ENCODE measurements at regions not wholly inside any gene's neighbourhood (a gene's known extent, or its start where the extent isn't known, plus 50 kb on each side); places are given as distances from the start of the nearest gene placed in this dataset.

- no peak for DNase-seq (ENCODE audit: low spot score)
- intact Hi-C loops (cut with DNase I): no loop called here
These were observed 116.8 kb upstream of the MEIS1 start for GRCh38 chr2:66318009-66318561.

DNA sequence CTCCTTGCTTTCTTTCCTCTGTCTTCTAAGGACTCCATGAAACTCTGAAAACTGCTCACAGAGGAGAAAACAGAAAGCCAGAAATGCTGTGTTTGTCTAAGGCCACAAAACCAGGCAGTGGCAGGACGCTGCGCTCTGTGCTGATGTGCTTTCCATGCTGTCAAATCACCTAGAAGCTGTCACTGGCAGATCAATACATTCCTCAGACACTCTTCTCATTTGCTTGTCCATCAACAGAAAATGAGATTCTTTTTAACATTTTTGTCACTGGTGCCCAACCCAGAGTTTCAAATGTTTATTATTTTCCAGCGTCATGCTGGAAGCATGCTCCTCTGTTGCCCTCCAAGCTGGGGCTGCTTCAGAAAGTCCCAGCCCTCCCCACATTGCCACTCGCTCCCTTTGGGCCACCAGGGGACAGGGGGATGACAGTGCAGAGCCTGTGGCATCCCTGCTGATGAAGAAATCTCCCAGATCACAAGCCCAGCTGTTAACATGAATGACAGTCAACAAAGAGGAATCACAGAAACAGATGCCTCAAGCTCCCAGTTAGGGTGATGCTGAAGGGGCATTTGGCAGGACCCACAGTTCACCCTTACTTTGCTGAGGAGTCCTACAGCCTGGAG, 117.5 kb upstream of the MEIS1 start:
- DNase-seq (ENCODE audit: low spot score): no peak
- intact Hi-C loops (cut with DNase I): no loop called here

DNA sequence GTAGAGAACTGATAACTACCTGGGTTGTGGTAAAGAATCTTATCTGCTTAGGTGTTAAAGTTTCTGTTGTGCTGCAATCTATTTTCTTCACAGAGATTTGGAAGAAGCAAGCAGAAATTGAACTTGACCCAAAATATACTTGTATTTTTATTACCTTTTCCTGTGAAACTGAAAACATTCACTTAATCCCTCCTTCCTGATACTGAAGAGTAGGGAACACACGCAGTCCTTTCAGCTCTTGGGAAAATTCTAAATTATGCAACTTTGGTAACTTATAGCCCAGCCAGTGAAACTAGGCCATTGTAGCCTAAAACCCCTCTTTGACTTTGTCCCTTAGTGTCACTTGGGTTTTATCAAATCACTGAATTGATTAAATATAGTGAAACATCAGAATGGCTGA, 128.4 kb upstream of the MEIS1 start:
- intact Hi-C loops (cut with DNase I): no loop called here
- DNase-seq (ENCODE audit: low spot score): no peak

DNA sequence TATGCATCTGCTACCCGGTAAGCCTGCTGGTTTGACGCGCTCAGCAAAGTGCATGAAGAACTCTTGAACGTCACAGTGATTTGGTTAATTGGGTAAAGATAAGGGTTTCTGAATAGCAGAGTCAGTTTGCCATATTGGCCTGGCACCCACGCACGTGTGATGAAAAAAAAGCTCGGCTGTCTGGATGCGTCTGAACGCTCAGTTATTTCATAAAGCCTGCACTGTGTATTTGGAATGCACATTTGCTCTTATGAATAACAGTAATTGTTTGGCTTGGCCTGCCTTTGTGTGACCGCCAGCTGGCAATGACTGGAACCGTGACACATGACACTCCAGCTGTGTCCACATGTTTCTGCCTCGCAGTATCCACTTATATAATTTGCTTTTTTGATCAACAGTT, 129.2 kb upstream of the MEIS1 start:
- intact Hi-C loops (cut with DNase I): no loop called here
- peak; percentile 84 for DNase-seq (ENCODE audit: low spot score)

- intact Hi-C loops (cut with DNase I): no loop called here
These were observed 131.5 kb upstream of the MEIS1 start for GRCh38 chr2:66303471-66303870.

GRCh38 chr2:66301767-66302140, 133.2 kb upstream of the MEIS1 start:
- intact Hi-C loops (cut with DNase I): no loop called here
- DNase-seq (ENCODE audit: low spot score): no peak

More at GRCh38 chr2:66303471-66303870, 131.5 kb upstream of the MEIS1 start:
- DNase-seq (ENCODE audit: low spot score): no peak

- intact Hi-C loops (cut with DNase I): no loop called here
- no peak for DNase-seq (ENCODE audit: low spot score)
These were observed 133.7 kb upstream of the MEIS1 start for GRCh38 chr2:66301022-66301766.

GRCh38 chr2:66283787-66284186, 151.1 kb upstream of the MEIS1 start:
- intact Hi-C loops (cut with DNase I): no loop called here
- DNase-seq (ENCODE audit: low spot score): no peak

- intact Hi-C loops (cut with DNase I): no loop called here
- DNase-seq (ENCODE audit: low spot score): no peak
These were observed 152.9 kb upstream of the MEIS1 start for GRCh38 chr2:66281980-66282379.

- no peak for DNase-seq (ENCODE audit: low spot score)
- intact Hi-C loops (cut with DNase I): no loop called here
These were observed 155.9 kb upstream of the MEIS1 start for GRCh38 chr2:66279024-66279423.

GRCh38 chr2:66275984-66276383, 158.9 kb upstream of the MEIS1 start:
- no peak for DNase-seq (ENCODE audit: low spot score)
- intact Hi-C loops (cut with DNase I): no loop called here

- intact Hi-C loops (cut with DNase I): no loop called here
- DNase-seq (ENCODE audit: low spot score): no peak
These were observed 160.9 kb upstream of the MEIS1 start for GRCh38 chr2:66273933-66274490.

DNA sequence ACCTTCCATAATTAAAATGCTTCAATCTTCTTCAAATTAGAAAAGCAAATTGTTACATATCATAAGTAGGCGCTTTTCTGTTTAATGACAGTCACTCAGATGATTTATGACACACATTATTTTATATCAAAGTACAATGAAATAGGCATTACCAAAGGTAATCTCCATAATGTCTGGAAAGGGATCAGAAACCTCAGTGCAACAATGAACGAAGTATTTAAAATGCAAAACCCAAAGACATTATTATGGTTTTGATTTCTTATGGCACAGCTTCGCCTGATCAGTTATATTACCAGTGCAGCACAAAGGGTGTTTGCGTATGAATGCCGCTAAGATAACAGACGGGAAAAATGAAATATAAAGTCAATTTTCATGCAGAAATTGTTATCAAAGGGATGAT, 162.2 kb upstream of the MEIS1 start:
- DNase-seq (ENCODE audit: low spot score): no peak
- intact Hi-C loops (cut with DNase I): no loop called here

DNA sequence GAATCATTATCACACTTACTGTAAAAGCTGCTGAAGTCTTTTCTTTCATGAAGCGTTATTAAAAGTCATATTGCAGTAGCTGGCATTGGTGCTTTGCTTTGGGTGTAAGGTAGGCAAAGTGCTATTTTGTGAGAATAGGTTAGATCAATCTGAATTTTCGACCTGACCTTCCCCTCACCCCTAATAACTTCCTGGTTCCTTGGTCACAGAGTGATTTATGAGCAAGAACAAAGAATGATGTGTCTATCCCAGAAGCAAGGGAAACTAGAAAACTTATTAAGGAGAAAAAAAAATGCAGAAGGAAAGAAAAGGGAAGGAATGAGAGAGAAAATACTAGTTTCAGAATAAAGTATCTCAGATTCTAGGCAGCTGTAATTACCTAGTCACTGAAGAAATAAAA, 163.1 kb upstream of the MEIS1 start:
- DNase-seq (ENCODE audit: low spot score): no peak
- intact Hi-C loops (cut with DNase I): no loop called here

- DNase-seq (ENCODE audit: low spot score): no peak
- intact Hi-C loops (cut with DNase I): no loop called here
These were observed 164.7 kb upstream of the MEIS1 start for GRCh38 chr2:66270247-66270646.

GRCh38 chr2:66269166-66269565, 165.8 kb upstream of the MEIS1 start:
- no peak for DNase-seq (ENCODE audit: low spot score)
- intact Hi-C loops (cut with DNase I): no loop called here

GRCh38 chr2:66268756-66269155, 166.2 kb upstream of the MEIS1 start:
- intact Hi-C loops (cut with DNase I): no loop called here
- no peak for DNase-seq (ENCODE audit: low spot score)

DNA sequence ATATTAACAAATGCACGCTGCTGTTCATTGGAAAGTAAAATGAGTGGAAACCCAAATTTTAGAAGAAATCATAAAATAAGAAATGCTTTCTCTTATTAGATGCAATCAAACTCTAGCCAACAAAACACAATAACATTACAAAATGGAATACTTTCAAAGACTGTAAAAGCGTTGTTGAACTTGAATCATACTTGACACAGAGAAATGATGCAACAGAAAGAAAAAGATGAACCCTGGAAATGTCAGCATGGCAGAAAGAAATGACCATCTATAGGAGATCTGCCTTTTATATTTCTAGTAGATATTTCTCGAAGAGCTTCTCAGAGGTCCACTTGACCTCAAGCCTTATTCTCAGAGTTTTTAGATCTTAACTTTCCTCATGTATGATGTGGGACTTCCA, 170.6 kb upstream of the MEIS1 start:
- DNase-seq (ENCODE audit: low spot score): no peak
- intact Hi-C loops (cut with DNase I): no loop called here

GRCh38 chr2:66255867-66256266, 179.1 kb upstream of the MEIS1 start:
- intact Hi-C loops (cut with DNase I): loop anchor here in 1 of 2 donors (10.0 kb wide), 1 partner anchor 1481 kb away; no protein-coding TSS in a partner anchor
- DNase-seq (ENCODE audit: low spot score): no peak

DNA sequence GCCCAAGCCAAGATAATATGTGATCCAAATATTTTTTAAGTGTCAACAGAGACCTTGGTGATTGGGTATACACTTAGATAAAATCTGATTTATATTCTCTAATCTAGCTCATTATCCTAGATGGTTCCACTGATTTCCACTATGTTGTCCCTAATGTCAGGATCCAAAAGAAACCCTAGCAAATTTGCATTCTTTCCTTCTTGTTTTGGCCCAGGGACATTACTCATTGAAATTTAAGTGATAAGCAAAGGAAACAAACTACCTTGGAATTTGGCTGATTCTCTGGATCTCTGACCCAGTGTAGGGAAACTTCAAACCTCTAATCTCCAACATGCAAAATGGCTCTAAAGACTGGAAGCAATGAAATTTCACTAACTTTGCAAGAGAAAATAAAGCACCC, 179.8 kb upstream of the MEIS1 start:
- intact Hi-C loops (cut with DNase I): loop anchor here in 1 of 2 donors (10.0 kb wide), 1 partner anchor 1480 kb away; no protein-coding TSS in a partner anchor
- DNase-seq (ENCODE audit: low spot score): no peak
